ENCODE measurements at regions not wholly inside any gene's neighbourhood (a gene's known extent, or its start where the extent isn't known, plus 50 kb on each side); places are given as distances from the start of the nearest gene placed in this dataset.
"Not testable (repeated sequence)": the region's sequence is repeated elsewhere in the genome, so short reads cannot be mapped to it uniquely, and the experiment has no call there.

DNA sequence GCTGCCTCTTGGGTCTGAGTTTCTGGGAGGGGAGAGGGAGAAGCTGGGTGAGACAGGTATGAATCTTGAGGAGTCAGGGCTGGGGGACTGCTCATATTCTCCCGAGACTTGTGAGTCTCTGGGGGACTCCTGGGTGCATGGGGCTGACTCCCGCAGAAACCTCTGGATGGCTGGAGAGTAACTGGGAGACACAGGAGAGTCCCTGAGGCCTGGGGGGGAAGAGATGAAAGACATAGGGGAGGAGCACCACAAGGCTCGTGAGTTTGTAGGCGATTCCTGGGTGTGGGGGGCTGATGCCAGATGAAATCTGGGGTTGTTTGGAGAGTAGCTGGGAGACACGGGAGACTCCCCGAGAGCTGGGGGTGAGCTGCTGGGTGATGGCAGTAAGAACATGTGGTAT is 120.4 kb upstream of the ANKRD30BL start:
- not testable (repeated sequence) for H3K23ac ChIP-seq (ENCODE audit: low read length in 2 of 2); H3K27ac ChIP-seq (ENCODE audit: low read length, poor library complexity, severe bottlenecking); H3K4me2 ChIP-seq (ENCODE audit: low read length, poor library complexity, severe bottlenecking); H3K36me3 ChIP-seq (ENCODE audit: control insufficient read depth in 1 of 2, insufficient read depth in 2 of 2, low read depth in 1 of 2, low read length in 2 of 2); H4K91ac ChIP-seq (ENCODE audit: low read length); H3K4ac ChIP-seq (ENCODE audit: low read depth in 1 of 2, low read length in 2 of 2); H3K4me3 ChIP-seq (ENCODE audit: insufficient read depth in 1 of 2, low read depth in 1 of 2, low read length in 2 of 2); H2AK5ac ChIP-seq (ENCODE audit: low read length, severe bottlenecking); H3K4me1 ChIP-seq (ENCODE audit: control insufficient read depth, insufficient read depth, low read depth, low read length); H2BK5ac ChIP-seq (ENCODE audit: low read depth, low read length, poor library complexity, severe bottlenecking); H3K9me3 ChIP-seq (ENCODE audit: control insufficient read depth, low read length); H3K9ac ChIP-seq (ENCODE audit: low read length); DNase-seq; H2BK12ac ChIP-seq (ENCODE audit: low read length in 2 of 2); H2BK120ac ChIP-seq (ENCODE audit: low read depth, low read length); H4K8ac ChIP-seq (ENCODE audit: low read length); H3K18ac ChIP-seq (ENCODE audit: low read depth in 1 of 2, low read length in 2 of 2); H2AFZ ChIP-seq (ENCODE audit: low read depth, low read length); H2BK15ac ChIP-seq (ENCODE audit: low read depth, poor library complexity, severe bottlenecking); H3K27me3 ChIP-seq (ENCODE audit: control insufficient read depth in 1 of 2, insufficient read depth in 1 of 2, low read length in 2 of 2); H3K14ac ChIP-seq (ENCODE audit: low read length in 2 of 2); H3K79me1 ChIP-seq (replicated peaks; ENCODE audit: low read length, poor library complexity, severe bottlenecking)
- 84% methylated on average over 6 of the region's 6 CpGs for whole genome bisulfite sequencing

DNA sequence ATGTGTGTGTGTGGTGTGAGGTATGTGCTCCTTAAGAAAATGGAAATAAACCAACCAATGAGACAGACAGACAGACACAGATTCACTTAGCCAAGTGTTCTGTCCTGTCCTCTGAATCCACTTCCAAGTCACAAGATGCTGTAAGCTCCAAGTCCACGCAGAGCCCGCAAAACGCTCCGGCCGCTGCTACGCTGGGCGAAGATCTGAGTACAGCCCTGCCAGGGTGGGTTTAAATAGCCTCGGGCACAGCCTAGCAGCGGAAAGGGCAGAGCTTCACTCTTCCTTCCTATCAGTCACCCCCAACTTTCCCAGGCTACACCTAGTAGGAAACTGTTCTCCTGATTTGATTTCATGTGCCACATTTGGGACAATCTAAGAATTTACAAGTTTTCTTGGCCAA is 121.2 kb upstream of the ANKRD30BL start:
- no peak overlapping the region for H3K23ac ChIP-seq (ENCODE audit: low read length in 2 of 2)
- H2BK15ac ChIP-seq (ENCODE audit: low read depth, poor library complexity, severe bottlenecking): no peak overlapping the region
- H3K9me3 ChIP-seq (ENCODE audit: control insufficient read depth, low read length): peaks cover 2% of the 10 kb centered on the region
- H2BK12ac ChIP-seq (ENCODE audit: low read length in 2 of 2): no peak overlapping the region
- no peak for DNase-seq
- H2BK120ac ChIP-seq (ENCODE audit: low read depth, low read length): no peak overlapping the region
- H3K9ac ChIP-seq (ENCODE audit: low read length): no peak overlapping the region
- H4K91ac ChIP-seq (ENCODE audit: low read length): no peak overlapping the region
- H3K14ac ChIP-seq (ENCODE audit: low read length in 2 of 2): no peak overlapping the region
- H2AFZ ChIP-seq (ENCODE audit: low read depth, low read length): no peak overlapping the region
- H3K79me1 ChIP-seq (replicated peaks; ENCODE audit: low read length, poor library complexity, severe bottlenecking): no peaks in the 10 kb centered on the region
- H3K36me3 ChIP-seq (ENCODE audit: control insufficient read depth in 1 of 2, insufficient read depth in 2 of 2, low read depth in 1 of 2, low read length in 2 of 2): no peaks in the 10 kb centered on the region
- no peak overlapping the region for H3K4me3 ChIP-seq (ENCODE audit: insufficient read depth in 1 of 2, low read depth in 1 of 2, low read length in 2 of 2)
- no peak overlapping the region for H3K18ac ChIP-seq (ENCODE audit: low read depth in 1 of 2, low read length in 2 of 2)
- no peak overlapping the region for H4K8ac ChIP-seq (ENCODE audit: low read length)
- 97% methylated on average over 9 of the region's 9 CpGs for WGBS
- no peak overlapping the region for H3K4ac ChIP-seq (ENCODE audit: low read depth in 1 of 2, low read length in 2 of 2)
- no peak overlapping the region for H2AK5ac ChIP-seq (ENCODE audit: low read length, severe bottlenecking)
- no peak overlapping the region for H3K27ac ChIP-seq (ENCODE audit: low read length, poor library complexity, severe bottlenecking)
- no peaks in the 10 kb centered on the region for H3K27me3 ChIP-seq (ENCODE audit: control insufficient read depth in 1 of 2, insufficient read depth in 1 of 2, low read length in 2 of 2)
- H2BK5ac ChIP-seq (ENCODE audit: low read depth, low read length, poor library complexity, severe bottlenecking): no peak overlapping the region
- H3K4me2 ChIP-seq (ENCODE audit: low read length, poor library complexity, severe bottlenecking): no peak overlapping the region
- H3K4me1 ChIP-seq (ENCODE audit: control insufficient read depth, insufficient read depth, low read depth, low read length): no peaks in the 10 kb centered on the region

DNA sequence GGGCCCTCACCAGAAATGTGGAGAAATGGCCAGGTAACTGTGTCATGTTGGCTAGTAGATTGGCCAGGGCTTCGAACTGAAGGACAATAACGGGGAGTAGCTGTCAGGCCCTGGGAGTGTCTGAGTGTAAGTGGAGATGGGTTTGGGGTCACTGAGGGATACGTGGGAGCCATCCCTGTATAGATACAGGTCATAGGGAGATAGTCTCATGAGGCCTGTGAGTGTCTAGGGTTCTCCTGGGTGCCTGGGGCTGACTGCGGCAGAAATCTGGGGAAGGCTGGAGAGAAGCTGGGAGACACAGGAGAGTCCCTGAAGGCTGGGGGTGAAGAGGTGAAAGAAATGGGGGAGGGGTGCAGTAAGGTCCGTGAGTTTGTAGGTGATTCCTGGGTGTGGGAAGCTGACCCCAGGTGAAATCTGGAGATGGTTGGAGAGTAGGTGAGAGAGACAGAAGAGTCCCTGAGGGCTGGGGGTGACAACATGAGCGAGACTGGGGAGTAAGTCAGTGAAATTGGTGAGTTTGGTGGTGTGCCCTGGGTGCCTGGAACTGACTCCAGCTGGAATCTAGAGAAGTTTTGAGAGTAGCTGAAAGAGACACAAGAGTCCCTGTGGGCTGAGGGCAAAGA is 124.6 kb upstream of the ANKRD30BL start:
- not testable (repeated sequence) for H4K91ac ChIP-seq (ENCODE audit: low read length); DNase-seq; H3K9me3 ChIP-seq (ENCODE audit: control insufficient read depth, low read length); H2BK12ac ChIP-seq (ENCODE audit: low read length in 2 of 2); H2BK15ac ChIP-seq (ENCODE audit: low read depth, poor library complexity, severe bottlenecking); H3K14ac ChIP-seq (ENCODE audit: low read length in 2 of 2); H3K18ac ChIP-seq (ENCODE audit: low read depth in 1 of 2, low read length in 2 of 2); H3K4me3 ChIP-seq (ENCODE audit: insufficient read depth in 1 of 2, low read depth in 1 of 2, low read length in 2 of 2); H3K4me1 ChIP-seq (ENCODE audit: control insufficient read depth, insufficient read depth, low read depth, low read length); H3K23ac ChIP-seq (ENCODE audit: low read length in 2 of 2); H3K9ac ChIP-seq (ENCODE audit: low read length); H3K4ac ChIP-seq (ENCODE audit: low read depth in 1 of 2, low read length in 2 of 2); H3K27me3 ChIP-seq (ENCODE audit: control insufficient read depth in 1 of 2, insufficient read depth in 1 of 2, low read length in 2 of 2); H3K27ac ChIP-seq (ENCODE audit: low read length, poor library complexity, severe bottlenecking); H2BK120ac ChIP-seq (ENCODE audit: low read depth, low read length); H3K4me2 ChIP-seq (ENCODE audit: low read length, poor library complexity, severe bottlenecking); H2AK5ac ChIP-seq (ENCODE audit: low read length, severe bottlenecking); H4K8ac ChIP-seq (ENCODE audit: low read length); H3K79me1 ChIP-seq (replicated peaks; ENCODE audit: low read length, poor library complexity, severe bottlenecking); H3K36me3 ChIP-seq (ENCODE audit: control insufficient read depth in 1 of 2, insufficient read depth in 2 of 2, low read depth in 1 of 2, low read length in 2 of 2); H2AFZ ChIP-seq (ENCODE audit: low read depth, low read length); H2BK5ac ChIP-seq (ENCODE audit: low read depth, low read length, poor library complexity, severe bottlenecking)
- 64% methylated on average over 6 of the region's 6 CpGs for WGBS

DNA sequence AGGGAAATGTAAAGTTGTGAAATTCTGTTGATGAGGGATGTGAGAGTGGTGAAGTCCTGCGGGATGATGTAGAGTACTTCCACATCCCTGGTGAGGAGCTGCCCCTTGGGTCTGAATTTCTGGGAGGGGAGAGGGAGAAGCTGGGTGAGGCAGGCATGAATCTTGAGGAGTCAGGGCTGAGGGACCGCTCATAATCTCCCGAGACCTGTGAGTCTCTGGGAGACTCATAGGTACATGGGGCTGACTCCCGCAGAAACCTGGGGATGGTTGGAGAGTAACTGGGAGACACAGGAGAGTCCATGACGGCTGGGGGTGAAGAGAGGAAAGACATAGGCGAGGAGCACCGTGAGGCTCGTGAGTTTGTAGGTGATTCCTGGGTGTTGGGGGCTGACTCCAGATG is 126.2 kb upstream of the ANKRD30BL start:
- not testable (repeated sequence) for H2AFZ ChIP-seq (ENCODE audit: low read depth, low read length); H2AK5ac ChIP-seq (ENCODE audit: low read length, severe bottlenecking); H2BK15ac ChIP-seq (ENCODE audit: low read depth, poor library complexity, severe bottlenecking); H3K36me3 ChIP-seq (ENCODE audit: control insufficient read depth in 1 of 2, insufficient read depth in 2 of 2, low read depth in 1 of 2, low read length in 2 of 2); H3K4me3 ChIP-seq (ENCODE audit: insufficient read depth in 1 of 2, low read depth in 1 of 2, low read length in 2 of 2); H3K27ac ChIP-seq (ENCODE audit: low read length, poor library complexity, severe bottlenecking); H3K23ac ChIP-seq (ENCODE audit: low read length in 2 of 2); H3K4ac ChIP-seq (ENCODE audit: low read depth in 1 of 2, low read length in 2 of 2); H2BK120ac ChIP-seq (ENCODE audit: low read depth, low read length); H3K9ac ChIP-seq (ENCODE audit: low read length); H3K9me3 ChIP-seq (ENCODE audit: control insufficient read depth, low read length); H2BK5ac ChIP-seq (ENCODE audit: low read depth, low read length, poor library complexity, severe bottlenecking); H3K14ac ChIP-seq (ENCODE audit: low read length in 2 of 2); H2BK12ac ChIP-seq (ENCODE audit: low read length in 2 of 2); H3K4me1 ChIP-seq (ENCODE audit: control insufficient read depth, insufficient read depth, low read depth, low read length); H4K91ac ChIP-seq (ENCODE audit: low read length); DNase-seq; H4K8ac ChIP-seq (ENCODE audit: low read length); H3K18ac ChIP-seq (ENCODE audit: low read depth in 1 of 2, low read length in 2 of 2); H3K79me1 ChIP-seq (replicated peaks; ENCODE audit: low read length, poor library complexity, severe bottlenecking); H3K27me3 ChIP-seq (ENCODE audit: control insufficient read depth in 1 of 2, insufficient read depth in 1 of 2, low read length in 2 of 2); H3K4me2 ChIP-seq (ENCODE audit: low read length, poor library complexity, severe bottlenecking)
- 88% methylated on average over 8 of the region's 8 CpGs for WGBS
